ENCODE measurements at regions not wholly inside any gene's neighbourhood (a gene's known extent, or its start where the extent isn't known, plus 50 kb on each side); places are given as distances from the start of the nearest gene placed in this dataset.

DNA sequence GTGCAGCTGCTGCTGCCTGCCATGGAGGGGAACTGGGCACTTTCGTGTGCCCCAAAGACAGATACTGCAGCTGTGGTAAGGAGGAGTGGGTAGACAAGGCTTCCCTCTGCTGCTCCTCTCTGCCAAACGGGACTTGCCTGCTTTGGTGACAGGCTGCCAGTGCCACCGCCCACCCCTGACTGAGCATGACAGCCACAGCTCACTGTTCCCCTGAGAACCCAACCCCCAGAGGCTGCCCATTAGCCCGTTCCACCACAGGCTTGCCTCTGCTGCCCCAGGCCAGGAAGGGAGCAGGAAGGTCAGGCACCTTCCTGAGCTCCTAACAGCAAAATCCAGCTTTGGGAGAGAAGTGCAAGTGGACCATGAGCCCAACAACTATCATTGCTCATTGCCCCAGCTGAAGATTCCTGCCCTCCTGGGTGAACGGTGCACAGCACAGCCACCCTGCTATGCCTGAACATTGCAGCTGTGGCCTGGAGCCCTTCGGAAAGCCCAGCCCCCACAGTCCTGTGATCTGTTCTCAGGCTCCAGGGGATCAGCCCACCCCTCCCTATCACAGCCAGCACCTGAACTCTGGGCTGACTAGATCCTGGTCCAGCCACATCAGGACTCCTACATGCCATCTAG, 58.7 kb upstream of the ANTXRL start:
- no peak for DNase-seq (ENCODE audit: low read depth in 2 of 2)

DNA sequence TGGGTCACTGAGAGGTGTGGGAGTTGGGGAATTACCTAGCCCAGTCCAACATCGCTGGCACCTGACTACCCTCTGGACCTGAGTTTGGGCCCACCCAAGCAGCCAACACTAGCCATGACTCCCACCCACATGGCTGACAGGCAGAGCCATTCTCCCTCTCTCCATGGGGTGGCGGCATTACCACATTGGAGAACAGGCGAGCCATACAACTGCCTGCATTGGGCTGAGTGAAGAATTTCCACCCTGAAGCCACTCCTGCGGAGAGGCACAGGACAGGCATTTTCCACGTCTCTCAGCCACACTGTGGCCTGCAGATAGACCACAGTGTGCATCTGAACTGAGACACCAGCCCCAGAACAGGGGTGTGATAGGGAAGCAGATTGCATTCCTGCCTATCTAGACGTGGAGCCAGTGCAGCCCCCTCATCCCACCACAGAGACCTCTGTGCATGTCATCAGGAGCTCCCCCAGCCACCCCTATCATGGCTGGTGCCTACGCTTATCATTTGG, 58.2 kb upstream of the ANTXRL start:
- DNase-seq (ENCODE audit: low read depth in 2 of 2): peak; percentile 18 to 32

DNA sequence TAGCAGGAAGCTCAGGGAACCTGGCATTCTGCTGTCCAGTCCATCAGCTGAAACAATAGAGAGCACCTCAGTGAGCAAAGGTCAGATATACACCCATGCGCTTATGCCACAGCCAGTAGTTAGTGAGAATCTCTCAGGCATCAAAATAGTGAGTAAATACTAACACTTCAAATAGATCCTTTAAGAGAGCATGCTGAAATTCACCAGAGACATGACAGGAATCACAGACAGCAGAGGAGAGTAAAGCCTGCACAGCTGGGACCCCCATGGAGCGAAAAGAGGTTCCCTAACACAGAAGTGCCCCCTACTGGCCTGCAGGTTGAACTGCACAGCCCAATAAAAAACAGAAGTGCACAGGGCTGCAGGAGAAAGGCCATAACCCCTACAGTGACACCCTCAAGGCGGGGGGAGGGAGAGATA, 57.6 kb upstream of the ANTXRL start:
- no peak for DNase-seq (ENCODE audit: low read depth in 2 of 2)

DNA sequence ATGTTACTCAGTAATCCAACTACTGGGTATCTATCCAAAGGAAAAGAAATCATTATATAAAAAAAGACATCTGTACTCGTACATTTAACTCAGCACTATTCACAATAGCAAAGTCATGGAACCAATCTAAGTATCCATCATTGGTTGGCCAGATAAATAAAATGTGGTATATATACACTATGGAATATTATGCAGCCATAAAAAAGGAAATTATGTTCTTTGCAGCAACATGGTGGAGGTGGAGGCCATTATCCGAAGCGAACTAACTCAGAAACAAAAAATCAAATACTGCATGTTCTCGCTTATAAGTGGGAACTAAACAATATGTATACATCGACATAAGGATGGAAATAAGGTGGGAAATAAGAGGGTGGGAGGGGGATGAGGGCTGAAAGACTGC, 56.2 kb upstream of the ANTXRL start:
- no peak for DNase-seq (ENCODE audit: low read depth in 2 of 2)

DNA sequence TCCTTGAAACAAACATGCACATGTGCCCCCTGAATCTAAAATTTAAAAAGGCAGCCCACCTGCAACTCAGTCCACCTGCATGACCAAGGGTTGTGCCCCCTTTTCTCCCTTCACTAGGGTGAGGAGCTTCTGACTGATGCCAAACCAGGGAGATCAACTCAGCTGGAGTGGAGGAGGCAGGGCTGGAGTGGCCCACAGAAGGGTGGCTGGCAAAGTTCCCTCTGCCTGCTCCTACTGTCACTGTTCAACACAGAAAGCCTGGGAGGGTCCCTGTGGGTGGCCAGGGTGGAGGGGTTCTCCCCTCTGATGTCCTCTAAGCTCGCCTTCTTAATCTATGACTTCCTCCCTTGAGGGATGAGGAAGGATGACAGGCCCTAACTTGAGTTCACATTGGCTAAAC, 55.7 kb upstream of the ANTXRL start:
- DNase-seq (ENCODE audit: low read depth in 2 of 2): no peak

DNA sequence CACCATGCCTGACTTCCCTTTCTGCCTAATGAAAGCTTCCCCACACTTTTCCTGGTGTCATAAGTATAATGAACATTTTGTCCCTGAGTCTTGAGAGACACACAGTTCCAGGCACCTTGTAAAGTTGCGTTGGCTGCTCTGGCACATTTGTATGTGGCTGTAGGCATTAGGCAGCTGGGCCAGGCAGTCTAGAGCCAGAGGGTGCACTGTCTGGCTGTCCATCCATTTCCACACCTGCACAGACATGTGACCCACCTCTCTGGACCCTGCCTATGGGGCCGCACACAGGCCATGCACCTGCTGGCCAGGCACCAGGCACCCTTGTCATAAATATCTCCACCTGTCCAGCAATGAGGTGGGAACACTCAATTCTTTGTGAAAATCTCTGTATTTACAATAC, 54.7 kb upstream of the ANTXRL start:
- no peak for DNase-seq (ENCODE audit: low read depth in 2 of 2)

DNA sequence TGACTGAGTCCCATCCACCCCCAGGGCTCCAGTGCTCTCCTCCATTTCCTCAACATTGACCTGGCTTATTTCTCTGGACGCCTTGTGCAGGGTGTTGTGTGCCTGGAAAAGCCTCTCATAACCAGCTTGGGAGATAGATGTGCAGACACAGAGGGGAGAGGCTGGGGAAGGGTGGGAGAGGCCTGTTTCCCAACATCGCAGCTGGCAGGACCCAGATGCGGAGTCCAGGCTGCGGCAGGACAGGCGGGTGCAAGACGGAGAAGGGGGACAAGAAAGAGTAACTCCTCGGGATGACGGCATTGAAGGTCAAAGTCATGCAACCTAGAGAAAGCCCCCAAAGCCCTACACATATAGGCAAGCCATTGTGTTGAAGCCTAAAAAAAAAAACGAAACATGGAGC, 54.1 kb upstream of the ANTXRL start:
- no peak for DNase-seq (ENCODE audit: low read depth in 2 of 2)

DNA sequence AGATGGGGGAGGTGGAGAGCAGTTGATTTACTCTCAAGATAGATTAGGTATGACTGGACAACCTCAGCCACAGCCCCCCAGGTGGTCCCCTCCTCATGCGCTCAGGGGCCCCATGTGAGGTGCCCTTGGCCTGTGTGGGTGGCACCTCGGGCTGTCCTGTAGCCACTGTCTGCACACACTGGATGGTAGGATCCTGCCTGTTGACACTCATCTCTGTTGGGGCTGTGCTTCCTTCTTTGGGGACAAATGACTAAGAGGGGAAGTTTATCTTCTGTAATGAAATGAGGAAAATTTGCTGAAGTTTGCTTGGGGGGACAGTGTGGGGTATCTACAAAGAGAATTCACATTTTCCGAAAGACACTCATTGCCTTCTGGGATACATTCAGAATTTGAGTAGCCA, 53.6 kb upstream of the ANTXRL start:
- DNase-seq (ENCODE audit: low read depth in 2 of 2): no peak

DNA sequence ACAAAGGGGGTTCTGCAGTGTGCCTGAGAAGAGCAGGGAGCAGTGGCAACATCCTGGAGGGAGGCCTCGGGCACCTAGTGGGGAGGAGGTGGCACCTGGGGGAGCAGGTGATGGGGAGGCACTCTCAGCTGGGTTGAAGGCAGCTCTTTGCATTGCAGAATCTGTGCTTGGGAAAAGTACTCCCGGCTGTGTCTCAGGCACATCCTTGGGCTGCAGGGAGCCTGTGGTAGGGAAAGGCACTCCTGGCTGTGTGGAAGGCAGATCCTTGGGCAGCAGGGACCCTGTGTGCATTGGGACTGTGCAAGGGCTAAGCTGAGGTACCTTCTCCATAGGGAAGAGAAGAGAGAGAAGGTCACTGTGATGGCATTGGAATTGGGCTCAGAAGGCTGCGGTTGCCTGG, 52.8 kb upstream of the ANTXRL start:
- no peak for DNase-seq (ENCODE audit: low read depth in 2 of 2)

DNA sequence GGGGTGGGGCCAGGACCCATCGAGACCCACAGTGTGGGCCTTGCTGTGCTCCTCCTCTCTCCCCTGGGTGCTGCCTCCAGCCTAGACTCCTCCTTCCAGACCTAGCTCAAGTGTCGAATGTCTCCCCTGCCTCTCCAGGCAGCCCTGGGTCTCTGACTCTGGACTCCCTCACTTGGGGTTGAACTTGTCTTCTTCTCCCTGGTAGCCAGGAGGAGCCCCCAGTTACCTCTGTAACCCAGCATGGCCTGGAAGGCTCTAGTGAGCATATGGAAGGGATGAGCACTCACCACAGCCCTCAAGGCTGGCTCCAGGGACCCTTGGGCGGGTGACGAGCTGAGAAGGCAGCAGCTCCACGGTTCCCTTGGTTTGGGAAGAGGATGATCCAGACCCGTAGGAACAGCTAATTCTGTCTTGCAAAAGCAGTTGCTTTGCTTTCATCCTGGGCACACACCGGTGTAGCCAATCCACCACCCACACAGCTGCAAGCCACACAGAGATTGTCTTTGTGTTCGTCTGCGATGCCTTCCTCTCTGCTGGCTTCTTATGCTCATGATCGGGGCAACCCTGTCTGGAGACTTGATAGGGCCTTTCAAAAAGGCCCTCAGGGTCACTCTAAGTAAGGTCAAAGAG, 52.3 kb upstream of the ANTXRL start:
- no peak for DNase-seq (ENCODE audit: low read depth in 2 of 2)

DNA sequence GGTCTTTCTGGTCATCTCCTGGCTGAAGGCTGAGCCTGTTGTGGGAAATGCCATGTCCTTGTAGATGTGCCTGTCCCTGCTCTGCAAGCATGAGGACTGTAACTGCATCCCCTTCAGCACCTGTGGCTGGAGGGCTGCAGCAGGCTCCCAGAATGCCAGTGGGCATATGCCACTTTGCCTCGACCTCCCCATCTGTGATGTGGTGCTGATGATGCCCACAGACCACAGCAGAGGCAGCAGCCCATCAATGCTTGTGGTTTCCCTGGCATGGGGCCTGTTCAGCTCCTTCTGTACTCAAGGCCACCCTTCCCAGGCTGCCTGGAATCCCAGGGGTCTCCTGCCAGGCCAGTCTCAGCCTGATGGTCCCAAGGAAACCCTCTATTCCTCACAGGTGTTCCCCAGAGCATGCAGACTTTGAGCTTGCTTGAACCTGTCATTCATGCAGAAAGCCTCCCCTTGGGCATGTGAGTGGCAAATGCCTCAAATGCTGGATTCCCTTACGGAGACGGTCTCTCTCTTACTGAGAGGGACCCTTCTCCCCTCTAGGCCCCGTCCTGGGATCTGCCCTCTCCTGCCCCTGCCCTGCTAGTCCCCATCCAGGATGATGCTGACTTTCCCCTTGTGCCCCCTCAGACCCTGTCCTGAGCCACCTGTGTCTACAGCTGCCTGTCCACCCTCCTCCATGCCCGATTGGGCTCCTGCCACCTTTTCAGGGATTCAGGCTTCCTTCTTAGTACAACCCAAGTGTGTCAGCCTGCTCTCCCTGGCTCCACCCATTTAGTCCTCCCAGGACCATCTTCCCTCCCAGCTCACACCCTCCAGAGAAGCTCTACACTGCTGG, 50.9 kb upstream of the ANTXRL start:
- no peak for DNase-seq (ENCODE audit: low read depth in 2 of 2)

DNA sequence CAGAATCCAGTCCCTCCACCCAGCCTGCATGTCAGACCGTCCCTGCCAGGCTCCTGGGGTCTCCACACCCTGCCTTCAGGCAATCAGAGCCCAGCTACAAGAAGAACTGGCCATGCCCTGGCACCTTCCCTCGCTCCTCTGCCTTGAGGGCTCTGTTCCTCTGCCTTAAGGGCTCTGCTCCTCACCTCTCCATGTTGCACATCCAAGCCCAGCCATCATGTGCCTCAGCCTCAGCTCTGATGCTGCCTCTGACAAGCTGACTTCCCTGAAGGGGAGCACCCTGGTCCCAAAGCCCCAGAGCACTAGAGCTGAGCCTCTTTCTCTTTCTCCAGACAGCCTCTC, 50.3 kb upstream of the ANTXRL start:
- no peak for DNase-seq (ENCODE audit: low read depth in 2 of 2)

DNA sequence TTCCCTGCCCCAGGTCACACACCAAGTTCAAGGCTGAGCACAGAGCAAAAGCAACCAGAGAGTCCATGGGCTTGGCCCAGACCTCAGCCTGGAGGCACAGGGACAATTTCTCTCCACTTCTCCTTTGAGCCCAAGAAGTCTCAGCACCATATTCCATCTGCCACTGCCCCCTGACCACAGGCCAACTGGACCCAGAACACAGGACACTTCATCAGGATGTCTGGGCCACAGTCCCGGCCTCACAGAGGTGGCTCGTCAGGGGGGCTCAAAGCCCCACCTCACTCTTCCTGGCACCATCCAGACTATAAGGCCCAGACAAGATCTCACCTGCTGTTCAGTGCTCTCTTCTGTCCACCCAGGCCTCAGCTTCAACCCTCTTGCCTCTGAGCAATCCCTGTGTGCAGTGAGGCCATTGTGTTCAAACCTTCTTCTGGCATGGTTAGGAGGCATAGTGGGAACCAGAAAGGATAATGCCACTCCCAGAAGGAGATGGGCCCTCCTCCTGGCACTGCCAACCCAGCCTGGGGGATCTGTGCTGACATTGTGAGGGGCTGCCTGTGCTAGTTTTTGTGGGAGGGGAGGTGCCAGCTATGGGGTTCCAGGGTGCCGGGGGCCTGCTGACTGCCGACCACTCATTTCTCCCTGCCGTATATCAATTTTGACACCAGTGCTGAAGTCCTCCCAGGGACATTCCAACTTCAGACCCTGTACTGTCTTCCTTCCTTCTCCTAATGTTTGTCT, 49.7 kb upstream of the ANTXRL start:
- no peak for DNase-seq (ENCODE audit: low read depth in 2 of 2)

All from stimulated activated CD4-positive, alpha-beta T cell treated with anti-CD3 and anti-CD28 coated beads, Interleukin-1b, Interleukin-23, amount 100 ng/mL, for 1 hour (primary cell).